Urinary bladder (tissue), 3 donors: ENCODE measurements at regions not wholly inside any gene's neighbourhood (a gene's known extent, or its start where the extent isn't known, plus 50 kb on each side); places are given as distances from the start of the nearest gene placed in this dataset.

Source experiments
- DNase-seq: peaks from one replicate; pipeline ENCODE4 v3.0.0-alpha.2; 2015; ENCODE audit errors: extremely low spot score
- H3K27ac ChIP-seq: one replicate; pipeline ENCODE4 v1.5.1; 2013; ENCODE audit warnings: low read depth, mild to moderate bottlenecking, moderate library complexity
- H3K36me3 ChIP-seq: one replicate; pipeline ENCODE4 v1.6.1; 2013; ENCODE audit warnings: mild to moderate bottlenecking, moderate library complexity; ENCODE audit not compliant: insufficient read depth
- H3K4me1 ChIP-seq: one replicate; pipeline ENCODE4 v1.6.1; 2013; ENCODE audit warnings: mild to moderate bottlenecking, moderate library complexity; ENCODE audit not compliant: insufficient read depth
- H3K4me3 ChIP-seq: one replicate; pipeline ENCODE4 v1.5.1; 2013; ENCODE audit warnings: low read depth, low read length
- WGBS: extraction: QIAGEN DNeasy Blood & Tissue Kit; methylation state at CpG from one replicate; pipeline ENCODE4 v1.1.7; 2013; 5-methylcytosine and 5-hydroxymethylcytosine counted together
- donor health status: healthy with polysubstance abuse.
- donor health status: healthy.

- Histone ChIP-seq H3K4me1 (no peaks in the 10 kb centered on the region), H3K36me3 (no peaks in the 10 kb centered on the region), H3K27ac (no peak overlapping the region), H3K4me3 (no peak overlapping the region)
- DNase-seq = no peak
- 58% methylated on average over 9 of the region's 9 CpGs for WGBS
Observed at GRCh38 chr11:95299078-95299679, 68.2 kb upstream of the SESN3 start.

DNA sequence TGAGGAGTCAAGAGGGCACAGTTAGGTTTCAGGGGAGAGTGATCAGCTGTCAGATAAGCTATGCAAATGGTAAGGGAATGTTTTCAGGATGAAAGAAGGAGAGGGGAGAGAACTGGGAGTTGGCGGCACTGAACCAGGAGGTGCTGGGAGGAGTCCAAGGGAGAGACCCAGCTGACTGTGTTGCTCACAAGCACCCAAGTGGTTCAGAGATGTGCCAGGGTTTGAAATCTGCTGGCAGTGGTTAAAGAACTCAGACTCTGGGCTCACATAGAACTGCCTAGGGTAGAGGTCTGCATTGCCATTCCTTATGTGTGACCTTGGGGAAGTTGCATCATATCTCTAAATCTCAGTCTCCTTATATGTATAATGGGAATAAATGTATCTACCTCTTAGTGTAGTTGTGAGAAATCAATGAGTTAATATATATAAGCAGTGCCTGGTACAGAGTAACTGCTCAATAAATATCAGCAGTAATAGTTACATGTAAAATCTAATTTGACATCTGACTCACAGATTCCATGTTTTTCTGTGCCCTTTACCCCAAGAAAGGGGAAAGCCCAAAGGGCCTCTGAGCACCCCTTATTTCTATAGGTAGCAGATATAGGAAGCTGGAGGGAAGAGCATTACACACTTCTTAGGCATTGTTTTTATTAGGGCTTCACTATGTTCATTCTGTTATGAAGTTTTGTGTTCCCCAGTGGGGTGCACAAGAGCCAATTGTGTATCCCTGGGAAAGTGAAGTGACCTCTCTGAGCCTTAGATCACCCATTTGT is 66.9 kb upstream of the SESN3 start:
- Histone ChIP-seq H3K27ac (no peak overlapping the region), H3K36me3 (no peaks in the 10 kb centered on the region), H3K4me1 (no peaks in the 10 kb centered on the region), H3K4me3 (no peak overlapping the region)
- WGBS = 93% methylated on average over 1 of the region's 1 CpG
- no peak for DNase-seq

GRCh38 chr11:95296621-95297025 is 65.6 kb upstream of the SESN3 start:
- H3K4me3 ChIP-seq = no peak overlapping the region
- no peak for DNase-seq
- H3K36me3 ChIP-seq = no peaks in the 10 kb centered on the region
- no peaks in the 10 kb centered on the region for H3K4me1 ChIP-seq
- no peak overlapping the region for H3K27ac ChIP-seq
- WGBS = 87% methylated on average over 6 of the region's 6 CpGs

- H3K27ac ChIP-seq = no peak overlapping the region
- no peaks in the 10 kb centered on the region for H3K36me3 ChIP-seq
- no peaks in the 10 kb centered on the region for H3K4me1 ChIP-seq
- DNase-seq = no peak
- H3K4me3 ChIP-seq = no peak overlapping the region
Observed at GRCh38 chr11:95296165-95296564, 65.2 kb upstream of the SESN3 start.

- DNase-seq = no peak
- Histone ChIP-seq H3K4me1 (no peaks in the 10 kb centered on the region), H3K4me3 (no peak overlapping the region), H3K27ac (no peak overlapping the region), H3K36me3 (no peaks in the 10 kb centered on the region)
- WGBS = 59% methylated on average over 8 of the region's 8 CpGs
Observed at GRCh38 chr11:95295382-95296149, 64.6 kb upstream of the SESN3 start.

- Histone ChIP-seq H3K36me3 (no peaks in the 10 kb centered on the region), H3K4me3 (no peak overlapping the region), H3K27ac (no peak overlapping the region), H3K4me1 (no peaks in the 10 kb centered on the region)
- DNase-seq = no peak
- WGBS = 88% methylated on average over 1 of the region's 1 CpG
Observed at GRCh38 chr11:95294701-95295100, 63.7 kb upstream of the SESN3 start.

GRCh38 chr11:95293116-95293515 is 62.1 kb upstream of the SESN3 start:
- H3K4me1 ChIP-seq = no peaks in the 10 kb centered on the region
- no peak overlapping the region for H3K4me3 ChIP-seq
- no peak for DNase-seq
- no peaks in the 10 kb centered on the region for H3K36me3 ChIP-seq
- H3K27ac ChIP-seq = no peak overlapping the region
- 93% methylated on average over 3 of the region's 3 CpGs for WGBS

GRCh38 chr11:95291946-95292345 is 60.9 kb upstream of the SESN3 start:
- WGBS = 80% methylated on average over 4 of the region's 4 CpGs
- no peak overlapping the region for H3K27ac ChIP-seq
- H3K4me3 ChIP-seq = no peak overlapping the region
- H3K4me1 ChIP-seq = no peaks in the 10 kb centered on the region
- no peaks in the 10 kb centered on the region for H3K36me3 ChIP-seq
- DNase-seq = no peak

DNA sequence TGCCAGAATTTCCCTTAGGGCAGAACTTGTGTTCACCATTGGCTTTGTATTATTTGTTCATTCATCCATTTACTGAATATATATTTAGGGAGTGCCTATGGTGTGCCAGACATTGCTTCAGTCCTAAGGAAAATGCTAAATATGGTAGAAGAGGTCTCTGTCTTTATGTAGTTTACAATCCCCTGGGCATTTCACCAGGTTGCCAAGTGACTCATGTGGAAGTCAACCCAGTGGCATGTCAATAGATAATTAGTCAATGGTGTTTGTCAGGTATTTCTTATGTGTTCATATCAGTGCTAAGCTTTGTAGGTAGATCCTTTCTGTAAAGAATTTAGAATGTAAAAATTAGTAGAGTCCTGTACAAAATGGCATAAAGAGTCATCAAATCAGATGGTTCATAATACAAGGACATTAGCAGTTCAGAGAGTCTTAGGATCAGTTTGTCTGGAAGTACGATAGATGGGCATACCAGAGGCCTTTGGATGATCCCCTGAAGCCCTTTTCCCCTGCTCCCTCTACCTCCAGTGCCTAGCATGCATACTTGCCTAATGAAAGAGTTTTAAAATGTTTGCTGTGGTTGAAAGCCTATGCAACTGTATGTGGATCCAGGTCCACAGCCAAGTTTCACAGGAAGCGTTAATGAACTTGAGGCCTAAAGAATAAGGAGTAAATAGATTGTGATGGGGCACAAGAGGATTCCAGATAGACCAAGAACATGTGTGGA is 58.5 kb upstream of the SESN3 start:
- no peaks in the 10 kb centered on the region for H3K4me1 ChIP-seq
- H3K36me3 ChIP-seq = no peaks in the 10 kb centered on the region
- WGBS = 98% methylated on average over 2 of the region's 2 CpGs
- no peak overlapping the region for H3K4me3 ChIP-seq
- no peak for DNase-seq
- H3K27ac ChIP-seq = no peak overlapping the region

DNA sequence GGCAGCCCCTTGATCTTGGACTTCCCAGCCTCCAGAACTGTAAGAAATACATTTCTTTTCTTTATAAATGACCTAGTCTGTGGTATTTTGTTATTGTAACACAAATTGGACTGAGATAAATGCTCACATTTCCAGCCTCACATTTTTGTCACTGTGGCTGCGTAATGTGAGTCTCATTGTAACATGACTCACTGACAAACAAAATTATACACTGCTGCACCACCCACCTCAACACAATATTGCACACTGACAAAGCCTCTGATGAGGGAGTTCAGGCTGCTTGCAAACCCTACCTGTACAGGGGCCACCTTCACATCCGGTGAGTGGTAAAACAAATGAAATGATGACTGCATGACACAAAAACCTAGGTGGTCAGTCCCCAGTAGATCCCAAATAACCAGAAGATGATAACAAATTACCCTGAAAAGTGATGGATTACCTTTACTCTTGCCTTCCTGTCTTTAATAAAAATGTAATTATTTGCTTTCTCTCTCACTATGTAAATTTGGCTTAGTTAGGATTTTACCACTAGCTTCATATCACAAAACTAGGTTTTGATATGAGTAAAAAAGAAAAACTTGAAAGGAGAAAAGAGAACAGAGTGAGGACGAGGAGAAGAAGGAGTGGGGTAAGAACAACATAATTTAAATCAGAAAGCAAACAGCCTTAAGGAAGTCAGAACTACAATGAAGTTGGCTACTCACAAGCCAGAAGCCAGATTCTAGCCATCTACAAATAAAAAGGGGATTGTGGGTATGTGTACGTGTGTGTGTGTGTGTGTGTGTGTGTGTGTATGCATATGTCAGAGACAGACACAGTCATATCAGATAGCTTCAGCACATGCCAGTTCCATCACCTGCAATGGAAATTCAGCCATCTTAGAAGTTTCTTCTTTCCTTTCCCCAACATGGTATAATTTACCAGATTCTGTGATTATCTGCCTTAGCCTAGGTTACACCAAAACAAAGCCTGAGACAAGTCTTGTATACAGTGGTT is 53.4 kb upstream of the SESN3 start:
- 94% methylated on average over 4 of the region's 4 CpGs for WGBS
- no peak overlapping the region for H3K4me3 ChIP-seq
- no peak overlapping the region for H3K27ac ChIP-seq
- no peak for DNase-seq
- H3K4me1 ChIP-seq = no peaks in the 10 kb centered on the region
- H3K36me3 ChIP-seq = no peaks in the 10 kb centered on the region

DNA sequence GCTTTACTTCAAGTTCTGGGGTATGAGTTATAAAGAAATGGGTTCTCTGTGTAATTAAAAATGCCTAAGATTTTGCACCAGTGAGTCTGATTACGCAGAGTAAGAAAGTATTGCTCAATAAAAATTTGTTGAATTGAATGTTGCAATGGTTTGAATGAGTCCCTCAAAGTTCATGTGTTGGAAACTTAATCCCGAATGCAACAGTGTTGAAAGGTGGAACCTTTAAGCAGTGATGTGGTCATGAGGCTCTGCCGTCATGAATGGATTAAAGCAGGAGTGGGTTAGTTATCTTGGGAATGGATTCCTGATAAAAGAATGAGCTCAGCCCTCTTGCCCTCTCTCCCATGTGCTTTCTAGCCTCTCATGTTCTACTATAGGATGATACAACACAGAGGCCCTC is 52.6 kb upstream of the SESN3 start:
- WGBS = 93% methylated on average over 3 of the region's 3 CpGs
- no peak overlapping the region for H3K4me3 ChIP-seq
- no peak overlapping the region for H3K27ac ChIP-seq
- H3K4me1 ChIP-seq = no peaks in the 10 kb centered on the region
- H3K36me3 ChIP-seq = no peaks in the 10 kb centered on the region
- no peak for DNase-seq

DNA sequence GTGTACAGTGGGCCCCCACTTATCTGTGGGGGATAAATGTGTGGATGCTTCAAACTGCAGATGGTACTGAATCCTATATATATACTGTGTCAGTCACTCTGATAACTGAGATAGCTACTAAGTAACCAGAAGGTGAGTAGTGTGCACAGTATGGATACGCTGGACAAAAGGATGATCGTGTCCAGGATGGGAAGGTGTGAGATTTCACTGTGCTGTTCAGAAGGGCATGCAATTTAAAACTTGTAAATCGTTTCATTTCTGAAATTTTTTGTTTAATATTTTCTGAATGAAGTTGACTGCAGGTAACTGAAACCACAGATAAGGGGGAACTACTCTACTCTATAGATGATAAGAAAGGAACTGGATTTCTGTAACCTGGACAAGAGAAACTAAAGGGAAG is 52.1 kb upstream of the SESN3 start:
- Histone ChIP-seq H3K36me3 (no peaks in the 10 kb centered on the region), H3K4me1 (no peaks in the 10 kb centered on the region), H3K4me3 (no peak overlapping the region), H3K27ac (no peak overlapping the region)
- WGBS = 91% methylated on average over 3 of the region's 3 CpGs
- DNase-seq = no peak

DNA sequence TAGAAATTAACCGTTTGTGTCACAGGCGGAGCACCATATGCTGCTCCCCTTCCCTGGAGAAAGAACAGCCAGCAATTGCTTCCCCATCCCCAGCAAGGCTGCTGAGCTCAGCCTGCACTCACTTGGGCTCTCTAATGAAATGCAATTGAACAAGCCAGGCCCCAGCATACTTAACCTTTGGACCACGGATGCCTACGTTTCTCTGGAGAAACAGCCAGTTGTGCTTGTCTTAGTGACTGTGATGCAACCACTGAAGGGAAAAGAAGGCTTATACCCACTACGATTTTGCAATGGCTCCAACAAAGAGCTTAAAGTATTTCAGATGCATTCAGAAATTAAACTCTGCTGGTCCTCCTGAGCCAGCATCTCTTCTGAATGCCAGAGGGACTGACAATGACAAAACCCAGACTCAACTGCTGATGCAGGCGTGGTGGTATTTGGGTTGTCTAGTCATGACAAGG is 51.3 kb upstream of the SESN3 start:
- H3K27ac ChIP-seq = no peak overlapping the region
- no peaks in the 10 kb centered on the region for H3K36me3 ChIP-seq
- 36% methylated on average over 6 of the region's 6 CpGs for WGBS
- H3K4me3 ChIP-seq = no peak overlapping the region
- H3K4me1 ChIP-seq = no peaks in the 10 kb centered on the region
- DNase-seq = no peak
